ENCODE measurements at regions not wholly inside any gene's neighbourhood (a gene's known extent, or its start where the extent isn't known, plus 50 kb on each side); places are given as distances from the start of the nearest gene placed in this dataset.

- DNase-seq (no peak), ATAC-seq (ENCODE audit: low read depth) (no peak)
- no peaks in the 10 kb centered on the region for H3K4me1 Mint-ChIP-seq
- ChIA-PET CTCF (no interaction called here), POLR2A (no interaction called here)
- Histone ChIP-seq H3K4me2 (replicated peaks; ENCODE audit: low read depth, low read length, poor library complexity, severe bottlenecking) (no peak overlapping the region), H3K4me1 (ENCODE audit: control insufficient read depth in 2 of 2, insufficient read depth in 2 of 2, low read length in 2 of 2) (no peaks in the 10 kb centered on the region), H3K36me3 (replicated peaks in 1 of 2; ENCODE audit: control extremely low read depth in 1 of 2, control insufficient read depth in 1 of 2, extremely low read depth in 1 of 2, insufficient read depth in 2 of 2, low read length in 1 of 2) (no peaks in the 10 kb centered on the region), H3K27me3 (replicated peaks in 1 of 4; ENCODE audit: control extremely low read depth in 1 of 4, control insufficient read depth in 3 of 4, insufficient read depth in 4 of 4, low read length in 3 of 4) (no peaks in the 10 kb centered on the region), H3K27ac (ENCODE audit: low read length in 2 of 2) (no peak overlapping the region), H2AFZ (ENCODE audit: insufficient read depth, low read depth, low read length, poor library complexity, severe bottlenecking) (no peak overlapping the region), H3K79me2 (ENCODE audit: control insufficient read depth, insufficient read depth, low read length) (no peaks in the 10 kb centered on the region), H3K4me3 (ENCODE audit: control extremely low read depth in 1 of 5, extremely low read depth in 1 of 5, insufficient read depth in 1 of 5, low read depth in 2 of 5, low read length in 4 of 5) (no peak overlapping the region), H4K20me1 (ENCODE audit: control insufficient read depth, insufficient read depth, low read length, poor library complexity, severe bottlenecking) (no peaks in the 10 kb centered on the region), H3K9ac (ENCODE audit: low read length) (no peak overlapping the region), H3K9me3 (ENCODE audit: control extremely low read depth in 1 of 3, control insufficient read depth in 2 of 3, insufficient read depth in 1 of 3, low read length in 2 of 3) (no peaks in the 10 kb centered on the region)
- no peaks in the 10 kb centered on the region for H3K9me3 Mint-ChIP-seq (ENCODE audit: insufficient read depth)
- 92% methylated on average over 4 of the region's 6 CpGs for WGBS (ENCODE audit: insufficient coverage)
- H3K27me3 Mint-ChIP-seq: no peaks in the 10 kb centered on the region
- H3K27ac Mint-ChIP-seq: no peak overlapping the region
- TF ChIP-seq CTCF (IDR thresholded peaks at IDR 0.05) (no peak), EZH2 (IDR thresholded peaks at IDR 0.05; ENCODE audit: borderline replicate concordance, insufficient read depth, low read depth, low read length, poor library complexity, severe bottlenecking) (no peak)
- intact Hi-C loops (cut with micrococcal nuclease): no loop called here
- no peak overlapping the region for H3K4me3 Mint-ChIP-seq
These were observed 1611.5 kb upstream of the TMEFF2 start for GRCh38 chr2:193806088-193806774.

- WGBS (ENCODE audit: insufficient coverage): 83% methylated on average over 1 of the region's 1 CpG
- Histone ChIP-seq H3K27me3 (replicated peaks in 1 of 4; ENCODE audit: control extremely low read depth in 1 of 4, control insufficient read depth in 3 of 4, insufficient read depth in 4 of 4, low read length in 3 of 4) (no peaks in the 10 kb centered on the region), H3K27ac (ENCODE audit: low read length in 2 of 2) (no peak overlapping the region), H4K20me1 (ENCODE audit: control insufficient read depth, insufficient read depth, low read length, poor library complexity, severe bottlenecking) (no peaks in the 10 kb centered on the region), H3K79me2 (ENCODE audit: control insufficient read depth, insufficient read depth, low read length) (no peaks in the 10 kb centered on the region), H3K9me3 (ENCODE audit: control extremely low read depth in 1 of 3, control insufficient read depth in 2 of 3, insufficient read depth in 1 of 3, low read length in 2 of 3) (no peaks in the 10 kb centered on the region), H3K36me3 (replicated peaks in 1 of 2; ENCODE audit: control extremely low read depth in 1 of 2, control insufficient read depth in 1 of 2, extremely low read depth in 1 of 2, insufficient read depth in 2 of 2, low read length in 1 of 2) (no peaks in the 10 kb centered on the region), H3K9ac (ENCODE audit: low read length) (no peak overlapping the region), H3K4me3 (ENCODE audit: control extremely low read depth in 1 of 5, extremely low read depth in 1 of 5, insufficient read depth in 1 of 5, low read depth in 2 of 5, low read length in 4 of 5) (no peak overlapping the region), H2AFZ (ENCODE audit: insufficient read depth, low read depth, low read length, poor library complexity, severe bottlenecking) (no peak overlapping the region), H3K4me1 (ENCODE audit: control insufficient read depth in 2 of 2, insufficient read depth in 2 of 2, low read length in 2 of 2) (no peaks in the 10 kb centered on the region), H3K4me2 (replicated peaks; ENCODE audit: low read depth, low read length, poor library complexity, severe bottlenecking) (no peak overlapping the region)
- intact Hi-C loops (cut with micrococcal nuclease): no loop called here
- no peak overlapping the region for H3K4me3 Mint-ChIP-seq
- ATAC-seq (ENCODE audit: low read depth) (no peak), DNase-seq (no peak)
- ChIA-PET POLR2A (no interaction called here), CTCF (no interaction called here)
- H3K9me3 Mint-ChIP-seq (ENCODE audit: insufficient read depth): no peaks in the 10 kb centered on the region
- no peaks in the 10 kb centered on the region for H3K4me1 Mint-ChIP-seq
- H3K27me3 Mint-ChIP-seq: no peaks in the 10 kb centered on the region
- no peak for TF ChIP-seq CTCF (IDR thresholded peaks at IDR 0.05)
- no peak for TF ChIP-seq EZH2 (IDR thresholded peaks at IDR 0.05; ENCODE audit: borderline replicate concordance, insufficient read depth, low read depth, low read length, poor library complexity, severe bottlenecking)
- H3K27ac Mint-ChIP-seq: no peak overlapping the region
These were observed 1602.1 kb upstream of the TMEFF2 start for GRCh38 chr2:193796847-193797246.

Measured in B cell (primary cell).